Esophagus squamous epithelium (tissue), 5 donors: ENCODE measurements at regions not wholly inside any gene's neighbourhood (a gene's known extent, or its start where the extent isn't known, plus 50 kb on each side); places are given as distances from the start of the nearest gene placed in this dataset.

ENCODE experiments used
- DNase-seq: peaks from one replicate; lab custom pipeline; 2025; lab: John Stamatoyannopoulos, UW
- H3K27ac ChIP-seq, 4 donors: fragments of 200-600 bp; sonication (generic); one replicate each; pipeline ENCODE4 v1.5.1; 2016 to 2019; ENCODE audit warnings: mild to moderate bottlenecking in 1 of 4
- H3K27me3 ChIP-seq, 4 donors: fragments of 200-600 bp; sonication (generic); 1 replicate in 3 of 4; 2 replicates in 1 of 4; pipeline versions ENCODE4 v1.5.1 to v1.6.0; 2017 to 2021; ENCODE audit warnings: antibody characterized with exemption in 1 of 4
- H3K36me3 ChIP-seq, 3 donors: fragments of 200-600 bp; sonication (generic); one replicate each; pipeline ENCODE4 v1.5.1; 2016 to 2019
- H3K4me1 ChIP-seq, 3 donors: fragments of 200-600 bp; sonication (generic); one replicate each; pipeline ENCODE4 v1.5.1; 2017 to 2019
- H3K4me3 ChIP-seq, 4 donors: fragments of 200-600 bp; sonication (generic); 1 replicate in 3 of 4; 2 replicates in 1 of 4; pipeline ENCODE4 v1.5.1; 2016 to 2019; ENCODE audit warnings: mild to moderate bottlenecking in 2 of 4, moderate library complexity in 1 of 4
- H3K9me3 ChIP-seq, 3 donors: fragments of 200-600 bp; sonication (generic); one replicate each; pipeline ENCODE4 v1.5.1; 2016 to 2019
- CTCF ChIP-seq, 6 experiments: fragments of 450-650 bp in 4 of 6; fragments of 200-600 bp in 2 of 6; sonication (generic) in 2 of 6; IDR thresholded peaks; one replicate each; pipeline ENCODE4 v1.5.1; 2016 to 2019; ENCODE audit warnings: antibody characterized with exemption in 6 of 6, mild to moderate bottlenecking in 4 of 6, moderate library complexity in 4 of 6
- POLR2A ChIP-seq, 4 donors: fragments of 450-650 bp; IDR thresholded peaks; one replicate each; pipeline ENCODE4 v1.6.1; 2017; ENCODE audit warnings: antibody characterized with exemption in 4 of 4, mild to moderate bottlenecking in 4 of 4, moderate library complexity in 3 of 4
- WGBS, 2 donors: methylation state at CpG; one replicate each; pipeline ENCODE4 v1.1.5; 2018; 5-methylcytosine and 5-hydroxymethylcytosine counted together
- intact Hi-C: fragments of 100-400 bp; cut with DNase I; formaldehyde crosslinking; loops from one replicate; pipeline ENCODE4 v1.15.0; 2022
- donor health status: DM: yes; HTN: yes; CAD: no.

GRCh38 chr10:31605861-31606525 is 287.0 kb downstream of the ZEB1 start:
- peaks cover 0 to 8% (median 0%) of the 10 kb centered on the region in 4 donors for H3K27me3 ChIP-seq

DNA sequence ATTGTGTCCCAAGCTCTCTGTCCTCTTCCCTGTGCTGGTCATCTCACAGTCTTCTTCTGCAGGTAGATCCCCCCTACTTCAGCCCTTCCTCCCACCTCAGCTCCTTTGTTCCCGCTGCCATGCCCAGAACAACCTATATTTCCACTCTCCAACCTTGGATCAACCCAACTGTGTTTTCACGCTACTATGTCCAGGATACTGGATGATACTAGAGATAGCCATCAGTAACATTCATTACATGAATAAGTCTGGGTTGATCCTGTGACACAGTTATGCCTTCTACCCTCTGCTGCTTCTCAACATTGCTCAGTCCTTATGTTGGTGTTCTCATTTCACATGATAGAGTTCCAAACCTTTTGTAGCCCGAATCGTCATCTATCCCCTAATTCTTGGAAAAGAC is 286.4 kb downstream of the ZEB1 start:
- peak overlapping the region in 1 of 4 donors; percentile 84 for H3K27ac ChIP-seq
- no peaks in the 10 kb centered on the region for H3K36me3 ChIP-seq
- intact Hi-C loops = no loop called here
- no peak for DNase-seq
- 91 to 94% methylated on average over 4 of the region's 4 CpGs for whole genome bisulfite sequencing, 2 donors
- peaks cover 5 to 34% (median 12%) of the 10 kb centered on the region in 3 donors for H3K4me1 ChIP-seq
- H3K27me3 ChIP-seq = peaks cover 0 to 8% (median 0%) of the 10 kb centered on the region in 4 donors
- no peak overlapping the region for H3K4me3 ChIP-seq
- H3K9me3 ChIP-seq = no peaks in the 10 kb centered on the region
- TF ChIP-seq CTCF (IDR thresholded peaks at IDR 0.05) = no peak
- no peak for TF ChIP-seq POLR2A (IDR thresholded peaks at IDR 0.05)

More at GRCh38 chr10:31605861-31606525, 287.0 kb downstream of the ZEB1 start:
- Histone ChIP-seq H3K9me3 (no peaks in the 10 kb centered on the region), H3K4me1 (peaks cover 5 to 34% (median 12%) of the 10 kb centered on the region in 3 donors), H3K36me3 (no peaks in the 10 kb centered on the region), H3K4me3 (no peak overlapping the region), H3K27ac (peak overlapping the region in 1 of 4 donors; percentile 84)
- TF ChIP-seq CTCF (IDR thresholded peaks at IDR 0.05) (no peak), POLR2A (IDR thresholded peaks at IDR 0.05) (no peak)
- WGBS, 2 donors = 59 to 64% methylated on average over 2 of the region's 2 CpGs
- no peak for DNase-seq
- intact Hi-C loops = no loop called here

- Histone ChIP-seq H3K4me1 (peaks cover 5 to 34% (median 12%) of the 10 kb centered on the region in 3 donors), H3K9me3 (no peaks in the 10 kb centered on the region), H3K27me3 (peaks cover 0 to 8% (median 0%) of the 10 kb centered on the region in 4 donors), H3K36me3 (no peaks in the 10 kb centered on the region), H3K4me3 (no peak overlapping the region), H3K27ac (peak overlapping the region in 3 of 4 donors; percentile 84 to 85 (median 84))
- TF ChIP-seq POLR2A (IDR thresholded peaks at IDR 0.05) (no peak), CTCF (IDR thresholded peaks at IDR 0.05) (no peak)
- DNase-seq = no peak
- intact Hi-C loops = no loop called here
- WGBS, 2 donors = 89 to 94% methylated on average over 3 to 4 of the region's 4 CpGs
Observed at GRCh38 chr10:31604646-31605170, 285.7 kb downstream of the ZEB1 start.

DNA sequence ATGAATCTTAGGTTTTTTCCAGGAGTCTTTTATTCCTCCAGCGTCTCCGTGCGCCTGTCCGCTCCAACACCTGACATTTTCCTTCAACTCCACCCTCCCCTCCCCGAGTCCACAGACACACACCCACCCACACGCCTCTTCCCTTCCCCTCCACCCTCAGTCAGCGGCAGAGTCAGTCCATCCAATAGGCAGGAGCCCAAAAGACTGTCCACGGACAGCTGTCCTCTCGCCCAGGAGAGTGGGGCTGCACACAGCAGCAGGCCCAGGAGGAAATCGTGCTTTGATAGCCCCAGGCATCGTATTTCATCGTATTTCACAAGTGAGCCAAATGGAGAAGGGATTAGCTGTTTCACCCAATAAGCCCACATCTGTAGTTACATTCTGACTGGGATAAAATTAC is 285.1 kb downstream of the ZEB1 start:
- Histone ChIP-seq H3K4me1 (peaks cover 5 to 34% (median 12%) of the 10 kb centered on the region in 3 donors), H3K36me3 (no peaks in the 10 kb centered on the region), H3K27me3 (peaks cover 0 to 8% (median 0%) of the 10 kb centered on the region in 4 donors), H3K27ac (peak overlapping the region; percentile 70 to 85 (median 84)), H3K4me3 (peak overlapping the region in 3 of 4 donors; percentile 61 to 67 (median 64)), H3K9me3 (no peaks in the 10 kb centered on the region)
- intact Hi-C loops = no loop called here
- DNase-seq = no peak
- 51 to 55% methylated on average over 7 to 9 of the region's 12 CpGs for WGBS, 2 donors
- TF ChIP-seq POLR2A (IDR thresholded peaks at IDR 0.05) = no peak
- no peak for TF ChIP-seq CTCF (IDR thresholded peaks at IDR 0.05)
